ENCODE measurements at regions not wholly inside any gene's neighbourhood (a gene's known extent, or its start where the extent isn't known, plus 50 kb on each side); places are given as distances from the start of the nearest gene placed in this dataset.

- no peak for TF ChIP-seq EZH2 (IDR thresholded peaks at IDR 0.05; ENCODE audit: borderline replicate concordance, low read depth, low read length, poor library complexity, severe bottlenecking)
- TF ChIP-seq, protein P1, sequence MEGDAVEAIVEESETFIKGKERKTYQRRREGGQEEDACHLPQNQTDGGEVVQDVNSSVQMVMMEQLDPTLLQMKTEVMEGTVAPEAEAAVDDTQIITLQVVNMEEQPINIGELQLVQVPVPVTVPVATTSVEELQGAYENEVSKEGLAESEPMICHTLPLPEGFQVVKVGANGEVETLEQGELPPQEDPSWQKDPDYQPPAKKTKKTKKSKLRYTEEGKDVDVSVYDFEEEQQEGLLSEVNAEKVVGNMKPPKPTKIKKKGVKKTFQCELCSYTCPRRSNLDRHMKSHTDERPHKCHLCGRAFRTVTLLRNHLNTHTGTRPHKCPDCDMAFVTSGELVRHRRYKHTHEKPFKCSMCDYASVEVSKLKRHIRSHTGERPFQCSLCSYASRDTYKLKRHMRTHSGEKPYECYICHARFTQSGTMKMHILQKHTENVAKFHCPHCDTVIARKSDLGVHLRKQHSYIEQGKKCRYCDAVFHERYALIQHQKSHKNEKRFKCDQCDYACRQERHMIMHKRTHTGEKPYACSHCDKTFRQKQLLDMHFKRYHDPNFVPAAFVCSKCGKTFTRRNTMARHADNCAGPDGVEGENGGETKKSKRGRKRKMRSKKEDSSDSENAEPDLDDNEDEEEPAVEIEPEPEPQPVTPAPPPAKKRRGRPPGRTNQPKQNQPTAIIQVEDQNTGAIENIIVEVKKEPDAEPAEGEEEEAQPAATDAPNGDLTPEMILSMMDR (conservative IDR thresholded peaks at IDR 0.05; ENCODE audit: low read depth, low read length), result no peak
Measured at GRCh38 chr15:58334803-58335202, 97.0 kb upstream of the LIPC start.
